Thyroid gland (tissue), 4 donors: ENCODE measurements at regions not wholly inside any gene's neighbourhood (a gene's known extent, or its start where the extent isn't known, plus 50 kb on each side); places are given as distances from the start of the nearest gene placed in this dataset.

Experiments used
- POLR2A ChIP-seq, 2 donors: fragments of 450-650 bp; IDR thresholded peaks; one replicate each; pipeline ENCODE4 v1.6.1; 2017; ENCODE audit warnings: antibody characterized with exemption in 2 of 2, mild to moderate bottlenecking in 2 of 2, moderate library complexity in 1 of 2
- TF ChIP-seq, protein P1 (sequence below), 6 experiments: fragments of 200-600 bp in 3 of 6; fragments of 450-650 bp in 3 of 6; sonication (generic) in 3 of 6; IDR thresholded peaks; one replicate each; pipeline ENCODE4 v1.5.1; 2016 to 2019; ENCODE audit warnings: antibody characterized with exemption in 6 of 6, mild to moderate bottlenecking in 2 of 6, inconsistent platforms in 1 of 6, moderate library complexity in 1 of 6

DNA sequence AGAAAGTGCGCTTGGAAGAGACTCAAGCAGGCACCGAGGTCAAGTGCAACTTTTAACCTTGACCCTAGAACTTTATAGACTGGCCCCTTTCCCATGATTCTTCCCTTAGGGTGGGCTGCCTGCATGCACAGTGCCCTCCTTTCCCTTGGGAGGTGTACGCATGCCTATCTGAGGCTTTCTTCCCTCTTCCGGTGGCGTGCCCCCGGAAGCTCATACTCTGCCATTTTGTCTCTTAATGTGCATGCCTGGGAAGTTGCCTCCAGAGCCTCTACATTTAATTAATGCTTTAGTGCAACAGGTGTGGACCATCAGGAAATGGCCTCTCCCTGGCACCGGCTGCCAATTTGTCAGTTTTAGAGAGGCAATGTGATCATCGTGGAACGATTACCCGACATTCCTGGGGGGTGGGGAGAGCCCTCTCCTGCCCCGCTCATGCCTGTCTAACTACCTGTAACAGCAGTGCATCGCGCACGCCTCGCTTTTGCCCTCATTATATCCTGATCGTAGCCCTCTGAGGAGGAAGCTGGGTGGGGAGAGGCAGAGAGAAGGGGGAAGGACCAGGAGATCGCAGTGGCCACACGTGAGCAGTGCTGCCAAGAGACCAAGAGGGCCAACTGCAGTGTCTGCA, 194.8 kb downstream of the TFCP2L1 start:
- TF ChIP-seq, protein P1, sequence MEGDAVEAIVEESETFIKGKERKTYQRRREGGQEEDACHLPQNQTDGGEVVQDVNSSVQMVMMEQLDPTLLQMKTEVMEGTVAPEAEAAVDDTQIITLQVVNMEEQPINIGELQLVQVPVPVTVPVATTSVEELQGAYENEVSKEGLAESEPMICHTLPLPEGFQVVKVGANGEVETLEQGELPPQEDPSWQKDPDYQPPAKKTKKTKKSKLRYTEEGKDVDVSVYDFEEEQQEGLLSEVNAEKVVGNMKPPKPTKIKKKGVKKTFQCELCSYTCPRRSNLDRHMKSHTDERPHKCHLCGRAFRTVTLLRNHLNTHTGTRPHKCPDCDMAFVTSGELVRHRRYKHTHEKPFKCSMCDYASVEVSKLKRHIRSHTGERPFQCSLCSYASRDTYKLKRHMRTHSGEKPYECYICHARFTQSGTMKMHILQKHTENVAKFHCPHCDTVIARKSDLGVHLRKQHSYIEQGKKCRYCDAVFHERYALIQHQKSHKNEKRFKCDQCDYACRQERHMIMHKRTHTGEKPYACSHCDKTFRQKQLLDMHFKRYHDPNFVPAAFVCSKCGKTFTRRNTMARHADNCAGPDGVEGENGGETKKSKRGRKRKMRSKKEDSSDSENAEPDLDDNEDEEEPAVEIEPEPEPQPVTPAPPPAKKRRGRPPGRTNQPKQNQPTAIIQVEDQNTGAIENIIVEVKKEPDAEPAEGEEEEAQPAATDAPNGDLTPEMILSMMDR (IDR thresholded peaks at IDR 0.05) = no peak
- no peak for TF ChIP-seq POLR2A (IDR thresholded peaks at IDR 0.05)
